ENCODE measurements at regions not wholly inside any gene's neighbourhood (a gene's known extent, or its start where the extent isn't known, plus 50 kb on each side); places are given as distances from the start of the nearest gene placed in this dataset.
"Not testable (repeated sequence)": the region's sequence is repeated elsewhere in the genome, so short reads cannot be mapped to it uniquely, and the experiment has no call there.

GRCh38 chr2:224114428-224114827 lies 75.3 kb upstream of the SERPINE2 start:
- intact Hi-C loops (cut with DNase I): no loop called here
- TF ChIP-seq CTCF (IDR thresholded peaks at IDR 0.05): no peak
- ATAC-seq: no peak

GRCh38 chr2:224113930-224114329 lies 74.8 kb upstream of the SERPINE2 start:
- DNase-seq; H3K4me1 ChIP-seq; intact Hi-C loops (cut with DNase I); H3K36me3 ChIP-seq; H3K4me3 ChIP-seq; H3K27me3 ChIP-seq; H3K27ac ChIP-seq; ATAC-seq; H3K9me3 ChIP-seq: not testable (repeated sequence)

More at GRCh38 chr2:224114428-224114827, 75.3 kb upstream of the SERPINE2 start:
- Histone ChIP-seq H3K9me3 (peaks cover 0 to 7% of the 10 kb centered on the region in 2 donors), H3K27ac (no peak overlapping the region), H3K36me3 (no peaks in the 10 kb centered on the region), H3K4me1 (no peaks in the 10 kb centered on the region), H3K4me3 (no peak overlapping the region), H3K27me3 (no peaks in the 10 kb centered on the region)
- no peak for DNase-seq

GRCh38 chr2:224111576-224111975 lies 72.5 kb upstream of the SERPINE2 start:
- H3K27me3 ChIP-seq: no peaks in the 10 kb centered on the region
- no peak overlapping the region for H3K27ac ChIP-seq
- no peaks in the 10 kb centered on the region for H3K36me3 ChIP-seq
- no peak for TF ChIP-seq CTCF (IDR thresholded peaks at IDR 0.05)
- H3K4me3 ChIP-seq: no peak overlapping the region
- H3K9me3 ChIP-seq: no peaks in the 10 kb centered on the region
- intact Hi-C loops (cut with DNase I): no loop called here
- no peaks in the 10 kb centered on the region for H3K4me1 ChIP-seq
- ATAC-seq: no peak
- DNase-seq: no peak

GRCh38 chr2:224110811-224111210 lies 71.7 kb upstream of the SERPINE2 start:
- no peaks in the 10 kb centered on the region for H3K4me1 ChIP-seq
- TF ChIP-seq CTCF (IDR thresholded peaks at IDR 0.05): no peak
- H3K27me3 ChIP-seq: no peaks in the 10 kb centered on the region
- no peaks in the 10 kb centered on the region for H3K36me3 ChIP-seq
- no peaks in the 10 kb centered on the region for H3K9me3 ChIP-seq
- ATAC-seq (no peak), DNase-seq (no peak)
- no peak overlapping the region for H3K4me3 ChIP-seq
- intact Hi-C loops (cut with DNase I): no loop called here
- no peak overlapping the region for H3K27ac ChIP-seq

- Histone ChIP-seq H3K4me3 (no peak overlapping the region), H3K4me1 (no peaks in the 10 kb centered on the region), H3K9me3 (no peaks in the 10 kb centered on the region), H3K36me3 (no peaks in the 10 kb centered on the region), H3K27ac (no peak overlapping the region), H3K27me3 (no peaks in the 10 kb centered on the region)
- no peak for TF ChIP-seq CTCF (IDR thresholded peaks at IDR 0.05)
- DNase-seq: no peak
- intact Hi-C loops (cut with DNase I): no loop called here
- ATAC-seq: no peak
Observed at GRCh38 chr2:224109751-224110150, 70.7 kb upstream of the SERPINE2 start.

GRCh38 chr2:224106794-224107193 lies 67.7 kb upstream of the SERPINE2 start:
- no peak overlapping the region for H3K27ac ChIP-seq
- no peaks in the 10 kb centered on the region for H3K9me3 ChIP-seq
- intact Hi-C loops (cut with DNase I): no loop called here
- ATAC-seq (no peak), DNase-seq (no peak)
- TF ChIP-seq CTCF (IDR thresholded peaks at IDR 0.05): no peak
- H3K36me3 ChIP-seq: no peaks in the 10 kb centered on the region
- H3K4me3 ChIP-seq: no peak overlapping the region
- no peaks in the 10 kb centered on the region for H3K27me3 ChIP-seq
- no peaks in the 10 kb centered on the region for H3K4me1 ChIP-seq
